ENCODE measurements at regions not wholly inside any gene's neighbourhood (a gene's known extent, or its start where the extent isn't known, plus 50 kb on each side); places are given as distances from the start of the nearest gene placed in this dataset.

DNA sequence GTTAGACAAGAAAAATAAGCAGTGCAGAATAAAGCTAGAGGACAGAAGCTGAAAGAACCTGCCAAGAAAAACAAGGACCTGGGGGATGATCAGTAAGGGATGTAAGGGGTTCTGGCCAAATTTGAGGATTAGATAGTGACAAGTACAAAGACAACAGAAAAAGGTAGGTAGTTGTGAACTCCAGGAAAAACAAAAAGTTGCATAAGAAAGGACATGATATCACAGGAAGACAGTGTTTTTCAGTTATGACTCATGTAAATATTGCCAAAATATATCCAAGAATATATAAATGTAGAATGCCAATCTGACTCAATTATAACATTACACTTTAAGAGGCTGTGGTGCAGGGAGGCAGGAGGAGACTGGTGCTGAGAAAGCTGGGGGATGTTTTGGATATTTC is 209.8 kb upstream of the SH3BP4 start:
- in situ Hi-C loops (cut with HindIII; ENCODE audit: low sequenced_read_pairs): no loop called here
- DNase-seq (ENCODE audit: low spot score): no peak

DNA sequence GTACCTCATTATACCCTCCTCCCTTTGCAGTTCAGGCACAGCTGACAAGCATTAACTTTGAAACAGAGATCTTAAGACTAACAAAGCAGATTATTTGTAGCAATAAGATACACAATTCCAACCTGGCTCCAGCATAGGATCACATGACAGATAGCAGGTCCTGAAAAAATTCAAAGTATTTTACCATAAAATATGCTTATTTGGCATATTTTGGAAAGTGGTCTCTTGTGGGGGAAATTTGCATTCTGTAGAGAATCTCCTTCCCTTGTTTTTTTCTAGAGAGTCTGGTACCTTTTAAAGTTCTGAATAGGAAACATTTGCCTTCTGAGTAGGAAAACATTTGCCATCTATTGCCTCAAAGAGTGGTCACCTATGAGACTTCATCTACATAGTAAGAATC is 212.8 kb upstream of the SH3BP4 start:
- in situ Hi-C loops (cut with HindIII; ENCODE audit: low sequenced_read_pairs): no loop called here
- no peak for DNase-seq (ENCODE audit: low spot score)

DNA sequence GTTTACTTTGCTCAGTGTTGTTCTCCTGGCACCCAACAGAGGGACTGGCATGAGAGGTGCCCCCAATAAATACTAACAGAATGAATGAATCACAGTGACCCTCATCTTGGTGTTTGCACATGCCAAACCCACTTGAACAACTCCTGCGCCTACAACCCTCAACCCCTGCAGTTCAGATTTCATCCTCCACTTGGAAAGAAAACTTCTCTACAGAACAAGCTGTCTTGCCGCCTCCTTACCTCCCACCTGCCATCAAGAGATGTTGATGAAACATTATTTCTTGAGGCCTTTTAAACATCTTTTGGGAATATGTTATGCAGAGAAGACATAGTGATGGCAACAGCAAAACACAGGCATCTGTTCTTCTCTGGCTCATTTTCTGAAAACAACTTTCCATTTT is 216.0 kb upstream of the SH3BP4 start:
- in situ Hi-C loops (cut with HindIII; ENCODE audit: low sequenced_read_pairs): no loop called here
- no peak for DNase-seq (ENCODE audit: low spot score)

DNA sequence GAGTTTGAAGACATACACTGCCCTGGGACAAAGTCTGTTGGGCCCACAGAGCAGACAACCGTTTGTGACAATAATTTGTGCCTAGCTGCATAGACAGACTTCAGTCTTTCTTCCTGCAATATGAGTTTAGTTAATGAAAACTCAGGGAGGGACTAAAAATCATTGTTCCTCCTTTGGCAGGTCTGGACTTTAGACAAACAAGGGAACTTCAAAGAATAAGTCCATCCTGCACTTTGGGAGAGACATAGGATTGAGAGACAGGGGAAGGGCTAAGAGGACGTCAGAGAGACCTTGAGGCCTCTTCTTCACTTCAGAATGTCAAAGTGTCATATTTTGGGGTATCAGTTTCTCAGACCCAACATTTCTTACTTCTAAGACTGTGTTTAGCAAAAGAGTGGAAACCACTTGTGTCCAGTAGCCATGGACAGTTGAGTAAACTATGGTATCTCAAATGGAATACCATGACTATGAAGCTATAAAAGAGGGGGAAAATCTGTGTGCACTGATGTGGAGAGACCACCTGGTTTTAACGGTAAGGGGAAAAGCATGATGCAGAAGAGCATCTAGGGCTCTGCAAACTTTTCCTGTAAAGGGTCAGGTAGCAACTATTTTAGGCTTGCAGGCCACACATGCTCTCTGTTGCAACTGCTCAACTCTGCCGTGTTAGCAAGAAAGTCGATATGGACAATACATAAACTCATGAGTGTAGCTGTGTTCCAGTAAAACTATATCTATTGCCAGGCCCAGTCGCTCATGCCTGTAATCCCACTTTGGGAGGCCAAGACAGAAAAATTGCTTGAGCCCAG is 217.8 kb upstream of the SH3BP4 start:
- in situ Hi-C loops (cut with HindIII; ENCODE audit: low sequenced_read_pairs): no loop called here
- DNase-seq (ENCODE audit: low spot score): no peak

DNA sequence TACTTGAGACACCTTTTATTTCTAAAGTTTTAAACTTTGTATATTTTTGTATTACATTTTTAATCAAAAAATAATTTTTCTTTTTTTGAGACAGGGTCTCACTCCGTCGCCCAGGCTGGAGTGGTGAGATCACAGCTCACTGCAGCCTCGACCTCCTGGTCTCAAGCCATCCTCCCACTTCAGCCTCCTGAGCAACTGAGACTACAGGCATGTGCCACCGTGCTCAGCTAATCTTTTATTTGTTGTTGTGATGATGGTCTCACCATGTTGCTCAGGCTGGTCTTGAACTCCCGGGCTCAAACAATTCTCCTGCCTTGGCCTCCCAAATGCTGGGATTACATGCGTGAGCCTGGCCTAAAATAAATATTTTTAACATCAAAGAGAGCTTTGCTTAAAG is 218.7 kb upstream of the SH3BP4 start:
- no peak for DNase-seq (ENCODE audit: low spot score)
- in situ Hi-C loops (cut with HindIII; ENCODE audit: low sequenced_read_pairs): no loop called here

DNA sequence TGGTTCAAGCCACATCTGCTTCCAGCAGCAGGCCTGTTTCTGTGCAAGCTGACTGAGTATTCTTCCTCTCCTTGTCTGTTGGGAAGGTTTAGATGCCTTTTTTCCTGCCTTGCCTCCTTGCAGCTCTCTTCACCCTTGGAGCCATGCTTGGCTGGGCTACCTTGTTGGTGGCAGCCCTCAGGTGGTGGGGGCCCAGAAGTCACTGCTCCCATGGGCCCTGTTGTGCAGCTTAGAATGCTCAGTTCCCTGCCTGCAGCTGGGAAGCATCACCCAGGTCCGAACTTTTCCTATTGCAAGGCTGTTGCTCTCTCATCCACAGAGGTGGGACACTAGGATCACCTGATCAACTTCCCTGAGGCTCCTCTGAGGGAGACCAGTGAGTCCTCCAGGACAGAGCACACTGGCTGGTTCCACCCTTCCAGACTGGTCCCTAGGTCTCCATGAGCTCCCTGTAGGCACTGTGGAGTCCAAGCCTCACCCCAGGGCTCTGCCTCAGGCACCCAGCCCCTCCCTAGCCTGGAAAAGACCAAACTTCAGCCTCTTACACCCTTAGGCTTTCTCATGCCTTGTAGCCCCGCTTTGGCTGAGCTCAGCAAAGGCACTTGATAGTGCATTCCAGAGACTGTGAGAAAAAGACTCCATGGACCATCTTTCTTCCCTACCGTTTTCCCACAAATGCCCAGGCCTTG is 219.3 kb upstream of the SH3BP4 start:
- DNase-seq (ENCODE audit: low spot score): no peak
- in situ Hi-C loops (cut with HindIII; ENCODE audit: low sequenced_read_pairs): no loop called here

DNA sequence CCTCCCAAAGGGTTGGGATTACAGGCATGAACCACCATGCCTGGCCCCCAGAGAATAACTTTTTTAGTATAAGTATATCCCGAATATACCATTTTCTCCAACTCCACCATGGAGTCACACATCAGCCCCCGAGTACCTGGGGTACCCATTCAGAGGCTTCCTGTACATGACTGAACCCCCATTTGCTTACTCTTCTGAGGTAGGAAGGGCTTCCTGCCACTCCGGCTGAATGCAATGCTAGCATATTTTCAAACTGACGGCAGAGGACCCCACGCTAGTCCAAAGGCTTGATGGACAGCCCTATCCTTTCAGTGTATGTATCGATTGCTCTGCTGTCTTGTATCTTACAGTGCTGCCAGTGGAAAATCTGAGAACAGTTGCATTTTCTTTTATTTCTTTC is 220.6 kb upstream of the SH3BP4 start:
- no peak for DNase-seq (ENCODE audit: low spot score)
- in situ Hi-C loops (cut with HindIII; ENCODE audit: low sequenced_read_pairs): no loop called here

DNA sequence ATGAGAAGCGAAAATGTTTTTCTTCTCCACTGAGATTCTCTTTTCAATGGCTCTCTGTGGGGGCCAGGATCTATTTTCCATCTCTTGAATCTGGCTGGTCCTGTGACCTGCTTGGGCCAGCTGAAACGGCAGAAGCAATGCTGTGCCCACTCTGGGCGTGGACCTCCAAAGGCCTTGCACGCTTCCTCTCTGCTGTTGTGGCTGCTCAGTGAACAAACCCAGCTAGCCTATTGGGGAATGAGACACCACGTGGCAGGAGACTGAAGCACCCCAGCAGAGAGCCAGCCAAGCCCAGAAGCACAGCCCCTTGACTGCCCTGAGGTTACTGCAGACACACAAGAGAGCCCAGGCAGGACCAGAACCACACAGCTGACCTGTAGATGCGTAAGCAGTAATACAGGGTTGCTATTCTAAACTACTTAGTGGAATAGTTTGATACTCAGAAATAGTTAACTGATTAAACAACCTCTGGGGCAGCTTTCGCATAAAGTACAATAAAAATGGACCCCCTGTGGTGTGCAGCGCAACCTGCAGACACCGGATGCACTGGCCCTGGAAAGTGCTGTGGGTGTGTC is 221.7 kb upstream of the SH3BP4 start:
- DNase-seq (ENCODE audit: low spot score): no peak
- in situ Hi-C loops (cut with HindIII; ENCODE audit: low sequenced_read_pairs): no loop called here

DNA sequence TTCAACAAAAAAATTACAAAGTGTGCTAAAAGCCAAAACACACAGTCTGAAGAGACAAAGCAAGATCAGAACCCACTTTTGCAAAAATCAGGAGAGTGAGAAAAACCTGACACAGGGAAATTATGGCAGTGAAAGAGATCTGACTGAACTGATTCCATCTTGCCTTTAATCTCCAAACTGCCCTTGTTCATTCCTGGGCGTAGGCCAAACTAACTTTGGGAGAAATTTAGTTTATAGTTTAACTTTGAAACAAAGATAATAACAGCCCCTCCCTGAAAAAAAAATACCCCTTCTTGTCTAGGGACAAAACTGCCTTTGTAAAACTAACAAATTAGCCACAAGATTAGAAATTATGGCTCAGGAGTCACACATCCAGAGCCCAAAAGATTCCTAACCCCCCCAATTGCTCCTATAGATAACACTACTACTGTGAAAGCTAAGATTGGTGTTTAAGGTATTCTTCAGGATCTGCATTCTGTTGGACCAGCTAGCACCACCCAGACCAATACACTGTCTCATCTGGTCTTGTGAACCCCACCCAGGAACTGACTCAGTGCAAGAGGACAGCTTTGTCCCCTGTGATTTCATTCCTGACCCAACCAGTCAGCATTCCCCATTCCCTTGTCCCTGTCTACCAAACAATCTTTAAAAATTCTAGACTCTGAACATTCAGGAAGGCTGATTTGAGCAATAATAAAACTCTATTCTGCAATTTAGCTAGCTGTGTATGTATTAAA is 226.1 kb upstream of the SH3BP4 start:
- no peak for DNase-seq (ENCODE audit: low spot score)
- in situ Hi-C loops (cut with HindIII; ENCODE audit: low sequenced_read_pairs): no loop called here

DNA sequence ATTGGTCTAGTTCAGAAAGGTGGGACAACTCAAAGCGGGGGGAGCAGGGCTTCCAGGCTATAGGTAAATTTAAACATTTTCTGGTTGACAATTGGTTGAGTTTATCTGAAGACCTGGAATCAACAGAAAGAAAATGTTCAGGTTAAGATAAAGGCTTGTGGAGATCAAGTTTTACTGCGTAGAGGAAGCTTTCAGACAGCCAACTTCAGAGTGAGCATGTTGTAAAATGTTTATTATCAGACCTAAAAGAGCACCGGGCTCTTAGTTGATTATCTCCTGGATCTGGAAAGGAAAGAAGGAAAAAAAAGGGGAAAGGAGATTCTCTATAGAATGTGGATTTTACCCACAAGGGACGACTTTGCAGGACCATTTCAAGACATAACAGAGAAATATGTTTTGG is 227.0 kb upstream of the SH3BP4 start:
- DNase-seq (ENCODE audit: low spot score): no peak
- in situ Hi-C loops (cut with HindIII; ENCODE audit: low sequenced_read_pairs): no loop called here

DNA sequence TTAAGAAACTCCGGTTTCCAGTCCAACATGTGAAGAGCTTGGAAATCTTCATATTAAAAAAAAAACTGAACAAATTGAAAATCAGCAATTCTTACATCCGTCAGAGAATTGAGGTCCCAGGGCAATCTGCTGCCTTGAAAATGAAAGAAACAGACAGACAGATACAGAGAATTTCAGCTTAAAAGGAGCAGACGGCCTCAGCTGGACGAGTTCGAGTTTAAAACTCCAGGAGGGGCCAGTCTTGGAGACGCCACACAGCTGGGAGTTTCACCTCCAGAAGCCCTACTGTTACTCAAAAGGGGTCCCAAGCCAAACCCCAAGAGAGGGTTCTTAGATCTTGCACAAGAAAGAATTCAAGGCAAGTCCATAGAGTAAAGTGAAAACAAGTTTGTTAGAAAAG is 226.5 kb upstream of the ARL4C start:
- in situ Hi-C loops (cut with HindIII; ENCODE audit: low sequenced_read_pairs): no loop called here
- no peak for DNase-seq (ENCODE audit: low spot score)

DNA sequence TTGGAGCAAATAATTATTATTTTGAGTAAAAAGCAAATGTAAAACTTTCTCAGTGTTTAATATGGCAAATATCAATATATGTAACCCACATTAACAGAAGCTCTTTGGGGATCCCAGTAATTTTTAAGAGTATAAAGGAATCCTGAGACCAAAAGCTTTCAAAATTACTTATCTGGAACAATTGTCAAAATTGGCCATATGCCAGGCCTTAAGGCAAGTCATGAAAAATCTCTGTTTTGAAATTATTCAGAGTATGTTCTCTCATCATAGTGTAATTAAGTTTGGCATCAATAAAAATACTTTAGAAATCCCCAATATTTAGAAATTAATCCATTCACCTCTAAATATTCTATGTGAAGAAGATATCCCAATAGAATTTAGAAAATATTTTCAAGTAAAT is 225.3 kb upstream of the ARL4C start:
- DNase-seq (ENCODE audit: low spot score): no peak
- in situ Hi-C loops (cut with HindIII; ENCODE audit: low sequenced_read_pairs): no loop called here

DNA sequence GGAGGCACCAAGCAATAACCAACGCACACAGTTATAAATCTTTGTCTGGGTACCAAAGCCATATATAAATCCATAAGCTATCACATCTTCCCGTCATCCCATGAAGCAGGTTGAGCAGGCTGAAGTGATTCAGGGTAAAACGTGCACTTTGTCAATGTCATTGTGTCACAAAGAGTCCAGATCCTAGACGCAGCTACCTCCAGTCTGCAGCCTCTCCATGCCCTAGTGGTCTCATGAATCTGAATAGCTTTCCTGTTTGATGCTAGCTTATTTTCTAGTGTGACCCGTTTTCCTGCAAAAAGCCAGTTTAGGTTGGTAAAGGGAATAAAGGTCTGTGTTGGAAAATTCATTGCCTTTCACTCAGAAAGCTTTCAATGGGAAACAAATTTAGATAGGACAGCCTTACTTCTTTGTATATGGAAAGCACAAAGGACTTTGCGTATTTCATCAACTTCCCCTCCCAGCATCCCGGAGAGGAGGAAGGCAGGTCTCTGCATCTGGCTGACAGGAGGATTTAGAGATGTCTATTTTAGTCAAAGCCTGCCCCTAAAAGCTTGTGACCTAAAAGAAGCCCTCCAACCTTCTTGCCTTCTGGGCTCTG is 222.3 kb upstream of the ARL4C start:
- in situ Hi-C loops (cut with HindIII; ENCODE audit: low sequenced_read_pairs): no loop called here
- DNase-seq (ENCODE audit: low spot score): no peak

DNA sequence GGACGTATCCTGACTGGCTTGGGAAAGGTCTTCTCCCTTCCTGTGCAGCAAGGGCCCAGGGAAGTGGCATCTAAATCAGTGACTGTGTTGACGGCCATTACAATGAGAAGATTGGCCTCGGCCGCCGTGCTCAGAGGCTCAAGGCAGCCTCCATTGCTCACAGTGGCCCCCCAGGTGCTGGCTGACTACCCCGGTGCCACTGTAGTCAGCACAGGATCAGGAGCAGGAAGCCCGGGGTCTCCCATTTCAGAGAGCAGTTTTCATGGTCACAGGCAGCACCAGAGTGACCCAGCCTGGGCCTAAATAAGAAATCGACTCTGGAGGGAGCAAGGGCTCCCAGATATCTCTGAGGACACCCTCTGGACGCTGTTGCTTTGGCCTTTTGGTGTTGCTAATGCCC is 219.4 kb upstream of the ARL4C start:
- DNase-seq (ENCODE audit: low spot score): no peak
- in situ Hi-C loops (cut with HindIII; ENCODE audit: low sequenced_read_pairs): no loop called here

DNA sequence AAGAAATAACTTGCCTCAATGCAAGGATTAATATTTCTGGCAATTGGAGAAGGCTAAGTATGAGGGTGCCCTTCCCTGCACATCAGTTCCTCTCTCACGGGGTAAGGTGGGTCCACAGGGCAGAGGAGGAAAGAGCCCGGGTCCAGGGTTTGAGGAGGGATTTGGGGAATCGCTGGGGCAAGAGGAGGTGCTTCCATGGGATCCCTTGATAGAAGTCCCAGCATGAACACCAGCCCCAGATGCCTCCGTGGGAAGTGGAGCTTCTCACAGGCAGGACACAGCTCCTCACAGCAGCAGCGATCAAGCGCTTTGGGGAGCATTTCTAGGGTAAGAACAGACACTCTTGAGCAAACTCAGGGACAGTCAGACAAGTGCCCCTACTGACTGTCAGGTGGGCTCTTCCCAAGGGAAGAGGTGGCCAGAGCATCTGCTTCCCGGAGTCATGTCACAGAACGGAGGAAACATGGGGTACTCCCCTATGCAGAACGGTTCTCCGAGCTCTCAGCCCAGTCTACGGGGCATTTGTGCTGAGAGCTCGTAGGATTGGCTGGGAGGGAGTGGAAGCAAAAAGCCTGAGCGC is 218.9 kb upstream of the ARL4C start:
- no peak for DNase-seq (ENCODE audit: low spot score)
- in situ Hi-C loops (cut with HindIII; ENCODE audit: low sequenced_read_pairs): no loop called here

DNA sequence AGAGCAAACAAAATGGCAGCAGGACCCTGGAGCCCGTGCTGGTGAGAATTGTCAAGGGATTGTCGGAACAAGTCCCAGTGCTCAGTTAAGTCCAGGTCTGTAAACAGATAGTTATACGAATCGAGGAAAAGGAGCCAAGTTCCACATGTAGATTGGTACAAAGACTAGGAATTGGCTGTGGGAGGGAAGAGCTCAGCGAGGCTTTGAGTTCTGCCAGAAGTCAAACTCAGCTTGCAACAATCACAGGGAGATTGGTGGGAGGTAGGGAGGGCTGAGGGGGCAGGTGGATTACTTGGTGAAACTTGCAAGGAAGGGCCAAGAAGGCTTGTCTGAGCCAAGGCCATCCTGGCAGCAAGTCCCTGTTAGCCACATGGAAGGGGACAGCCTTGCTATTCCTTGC is 217.8 kb upstream of the ARL4C start:
- DNase-seq (ENCODE audit: low spot score): no peak
- in situ Hi-C loops (cut with HindIII; ENCODE audit: low sequenced_read_pairs): no loop called here

DNA sequence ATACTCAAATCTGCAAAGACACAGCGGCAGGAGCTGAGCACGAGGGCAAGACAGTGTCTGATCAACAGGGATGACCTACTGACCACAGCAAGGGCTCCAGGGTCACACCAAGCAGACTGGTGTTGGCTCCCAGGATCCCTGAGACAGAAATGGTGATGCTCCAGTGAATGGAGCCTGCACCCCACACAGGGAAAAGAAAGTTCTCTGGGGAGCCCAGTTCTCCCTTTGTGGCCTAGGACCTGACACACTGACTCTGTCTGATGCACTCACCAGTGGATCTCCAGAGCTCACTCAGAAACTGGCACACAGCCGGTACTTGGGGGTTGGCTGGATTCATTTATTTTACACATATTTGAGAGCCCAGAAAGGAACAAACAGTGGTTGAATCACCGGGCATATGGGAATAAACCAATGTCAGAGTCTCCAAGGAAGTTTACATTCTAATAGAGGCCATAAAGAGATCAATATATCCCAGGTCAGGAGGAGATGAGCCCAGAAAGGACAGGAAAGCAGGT is 215.6 kb upstream of the ARL4C start:
- DNase-seq (ENCODE audit: low spot score): no peak

DNA sequence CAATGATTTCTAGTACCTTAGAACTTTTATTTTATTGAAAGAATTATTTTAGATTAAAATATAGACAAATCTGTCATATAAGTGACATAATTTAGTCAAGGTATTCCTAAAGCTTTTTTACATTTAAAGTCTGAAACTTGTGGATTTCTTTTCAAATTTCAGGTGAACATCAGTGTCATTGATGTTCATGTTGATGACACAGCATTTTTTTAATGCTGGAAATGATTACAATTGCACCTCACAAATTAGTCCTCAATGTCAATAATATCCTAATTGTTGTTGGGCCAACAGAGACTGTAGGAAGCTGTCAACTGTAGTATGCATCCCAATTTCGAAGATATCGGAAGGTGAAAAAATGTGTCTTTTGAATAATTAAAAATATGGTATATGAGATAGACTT is 214.4 kb upstream of the ARL4C start:
- DNase-seq (ENCODE audit: low spot score): no peak
- in situ Hi-C loops (cut with HindIII; ENCODE audit: low sequenced_read_pairs): no loop called here

More for the DNA sequence above, 215.6 kb upstream of the ARL4C start:
- in situ Hi-C loops (cut with HindIII; ENCODE audit: low sequenced_read_pairs): no loop called here

DNA sequence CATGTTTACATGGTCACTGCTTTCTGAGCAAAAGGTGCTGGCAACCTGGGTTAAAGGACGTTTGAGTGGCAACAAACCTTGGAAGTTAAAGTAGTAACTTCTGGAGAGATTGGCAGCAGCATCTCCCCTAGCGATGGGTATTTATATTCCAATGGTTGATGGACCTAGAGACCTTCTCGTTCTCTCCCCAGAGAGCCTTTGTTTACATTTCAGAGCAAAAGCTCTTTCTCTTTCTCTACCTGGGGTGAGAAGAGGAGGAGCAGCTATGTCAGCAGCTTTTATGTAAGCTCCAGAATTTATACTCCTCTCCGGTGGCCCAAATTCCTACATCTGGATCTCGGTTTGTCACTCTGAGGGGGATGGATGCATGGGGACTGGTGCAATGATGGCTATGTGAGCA is 213.7 kb upstream of the ARL4C start:
- in situ Hi-C loops (cut with HindIII; ENCODE audit: low sequenced_read_pairs): no loop called here

More for the DNA sequence above, 213.7 kb upstream of the ARL4C start:
- no peak for DNase-seq (ENCODE audit: low spot score)

All from G401 (cell line).